Tibial nerve (tissue), 4 donors: ENCODE measurements at regions not wholly inside any gene's neighbourhood (a gene's known extent, or its start where the extent isn't known, plus 50 kb on each side); places are given as distances from the start of the nearest gene placed in this dataset.

Experiments
- CTCF ChIP-seq, 5 experiments: fragments of 200-600 bp in 3 of 5; fragments of 450-650 bp in 2 of 5; sonication (generic) in 3 of 5; IDR thresholded peaks; one replicate each; pipeline ENCODE4 v1.5.1; 2016 to 2019; ENCODE audit warnings: antibody characterized with exemption in 5 of 5, mild to moderate bottlenecking in 3 of 5, moderate library complexity in 2 of 5
- EP300 ChIP-seq, 2 donors: sonication (generic); formaldehyde crosslinking; IDR thresholded peaks; one replicate each; pipeline ENCODE4 v1.6.1; 2017; ENCODE audit warnings: antibody characterized with exemption in 2 of 2, mild to moderate bottlenecking in 1 of 2

- TF ChIP-seq CTCF (IDR thresholded peaks at IDR 0.05) (no peak), EP300 (IDR thresholded peaks at IDR 0.05) (no peak)
Observed at GRCh38 chr13:22698467-22698866, 482.3 kb upstream of the SGCG start.
